Neutrophil (primary cell): ENCODE measurements at regions not wholly inside any gene's neighbourhood (a gene's known extent, or its start where the extent isn't known, plus 50 kb on each side); places are given as distances from the start of the nearest gene placed in this dataset.
"Not testable (repeated sequence)": the region's sequence is repeated elsewhere in the genome, so short reads cannot be mapped to it uniquely, and the experiment has no call there.

ENCODE experiments used
- H3K27ac ChIP-seq: fragments of 200-600 bp; sonication (generic); 2 replicates; pipeline ENCODE4 v1.5.1; 2016; ENCODE audit warnings: mild to moderate bottlenecking, moderate library complexity
- H3K27me3 ChIP-seq: fragments of 200-600 bp; sonication (generic); 2 replicates; pipeline ENCODE4 v1.6.0; 2016; ENCODE audit warnings: mild to moderate bottlenecking
- H3K36me3 ChIP-seq: fragments of 200-600 bp; sonication (generic); 2 replicates; pipeline ENCODE4 v1.5.1; 2017
- H3K4me1 ChIP-seq, 2 experiments: fragments of 200-600 bp in 1 of 2; sonication (generic) in 1 of 2; 1 replicate in 1 of 2; 2 replicates in 1 of 2; pipeline versions ENCODE4 v1.5.1 to v1.6.1; 2013 to 2016; ENCODE audit warnings: low read depth in 1 of 2, low read length in 1 of 2, mild to moderate bottlenecking in 1 of 2, moderate library complexity in 1 of 2; ENCODE audit not compliant: control insufficient read depth in 1 of 2, insufficient read depth in 1 of 2
- H3K4me3 ChIP-seq, 2 experiments: fragments of 200-600 bp in 1 of 2; sonication (generic) in 1 of 2; 1 replicate in 1 of 2; 2 replicates in 1 of 2; pipeline ENCODE4 v1.5.1; 2013 to 2016; ENCODE audit warnings: low read depth in 1 of 2, low read length in 1 of 2, mild to moderate bottlenecking in 1 of 2, moderate library complexity in 1 of 2
- H3K9me3 ChIP-seq: fragments of 200-600 bp; sonication (generic); 2 replicates; pipeline ENCODE4 v1.5.1; 2016
- TF ChIP-seq, protein P1 (sequence below): fragments of 200-600 bp; sonication (generic); IDR thresholded peaks from 2 replicates; pipeline ENCODE4 v1.5.1; 2016; ENCODE audit warnings: antibody characterized with exemption

DNA sequence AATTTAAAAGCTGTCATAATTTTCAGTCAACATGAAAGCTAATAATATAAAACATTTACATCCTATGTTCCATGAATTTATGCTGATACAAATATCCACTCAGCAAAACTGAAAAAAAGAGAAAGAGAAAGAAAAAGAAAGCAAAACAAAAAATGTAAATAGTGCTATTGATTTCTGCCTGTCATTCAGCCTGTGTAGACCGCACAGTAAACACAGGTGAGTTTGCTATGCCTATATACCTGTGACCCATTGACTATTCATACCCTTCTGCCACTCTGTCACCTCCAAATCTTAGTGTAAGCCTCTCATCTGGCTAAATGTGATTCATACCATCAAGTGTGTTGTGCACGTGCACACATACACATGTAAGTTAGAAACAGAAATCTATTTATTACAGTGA is 359.0 kb upstream of the RORB start:
- Histone ChIP-seq H3K4me3 (no peak overlapping the region), H3K27me3 (no peaks in the 10 kb centered on the region), H3K4me1 (no peaks in the 10 kb centered on the region), H3K9me3 (no peaks in the 10 kb centered on the region), H3K36me3 (no peaks in the 10 kb centered on the region), H3K27ac (no peak overlapping the region)
- TF ChIP-seq, protein P1, sequence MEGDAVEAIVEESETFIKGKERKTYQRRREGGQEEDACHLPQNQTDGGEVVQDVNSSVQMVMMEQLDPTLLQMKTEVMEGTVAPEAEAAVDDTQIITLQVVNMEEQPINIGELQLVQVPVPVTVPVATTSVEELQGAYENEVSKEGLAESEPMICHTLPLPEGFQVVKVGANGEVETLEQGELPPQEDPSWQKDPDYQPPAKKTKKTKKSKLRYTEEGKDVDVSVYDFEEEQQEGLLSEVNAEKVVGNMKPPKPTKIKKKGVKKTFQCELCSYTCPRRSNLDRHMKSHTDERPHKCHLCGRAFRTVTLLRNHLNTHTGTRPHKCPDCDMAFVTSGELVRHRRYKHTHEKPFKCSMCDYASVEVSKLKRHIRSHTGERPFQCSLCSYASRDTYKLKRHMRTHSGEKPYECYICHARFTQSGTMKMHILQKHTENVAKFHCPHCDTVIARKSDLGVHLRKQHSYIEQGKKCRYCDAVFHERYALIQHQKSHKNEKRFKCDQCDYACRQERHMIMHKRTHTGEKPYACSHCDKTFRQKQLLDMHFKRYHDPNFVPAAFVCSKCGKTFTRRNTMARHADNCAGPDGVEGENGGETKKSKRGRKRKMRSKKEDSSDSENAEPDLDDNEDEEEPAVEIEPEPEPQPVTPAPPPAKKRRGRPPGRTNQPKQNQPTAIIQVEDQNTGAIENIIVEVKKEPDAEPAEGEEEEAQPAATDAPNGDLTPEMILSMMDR, result no peak

DNA sequence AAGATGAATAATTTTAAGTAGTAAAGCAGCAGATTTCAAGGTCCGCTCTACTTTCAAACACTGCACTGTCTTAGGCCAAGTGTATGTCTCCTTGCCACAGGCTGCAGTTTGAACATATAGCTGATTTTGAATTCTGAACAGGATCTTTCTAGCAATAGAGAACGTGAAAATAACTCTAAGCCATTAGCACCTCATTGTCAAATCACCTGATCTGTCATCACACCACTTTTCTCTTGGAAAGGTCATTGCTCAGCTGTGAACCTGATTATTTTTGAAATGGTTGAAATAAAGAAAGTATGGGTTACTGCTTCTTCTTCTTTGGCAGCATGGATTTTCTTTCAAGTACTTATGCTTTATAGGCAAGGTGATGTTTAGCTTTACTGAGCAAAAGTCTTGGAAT is 357.0 kb upstream of the RORB start:
- TF ChIP-seq, protein P1, result no peak
- Histone ChIP-seq H3K27me3 (no peaks in the 10 kb centered on the region), H3K4me1 (no peaks in the 10 kb centered on the region), H3K27ac (no peak overlapping the region), H3K4me3 (no peak overlapping the region), H3K9me3 (no peaks in the 10 kb centered on the region), H3K36me3 (no peaks in the 10 kb centered on the region)

DNA sequence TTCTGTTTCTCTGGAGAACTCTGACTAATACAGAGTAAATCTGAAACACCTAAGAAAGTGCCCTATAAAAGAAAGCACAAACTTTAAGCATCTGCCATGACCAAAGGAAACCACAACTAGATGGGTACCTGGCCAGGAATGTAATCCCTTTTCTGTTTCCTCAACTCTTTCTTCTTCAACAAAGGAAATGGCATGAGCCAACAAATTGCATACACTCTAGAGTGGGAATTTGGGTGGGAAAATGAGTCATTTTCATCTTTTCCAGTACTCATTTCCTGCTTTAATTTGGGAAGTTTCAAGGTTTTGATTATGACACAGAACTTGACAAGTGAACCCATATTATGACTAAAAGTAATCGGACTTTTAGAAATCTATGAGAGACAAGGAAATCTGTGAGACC is 349.2 kb upstream of the RORB start:
- no peaks in the 10 kb centered on the region for H3K27me3 ChIP-seq
- H3K9me3 ChIP-seq, result no peaks in the 10 kb centered on the region
- TF ChIP-seq, protein P1, result no peak
- no peaks in the 10 kb centered on the region for H3K4me1 ChIP-seq
- H3K4me3 ChIP-seq, result no peak overlapping the region
- no peaks in the 10 kb centered on the region for H3K36me3 ChIP-seq
- no peak overlapping the region for H3K27ac ChIP-seq

DNA sequence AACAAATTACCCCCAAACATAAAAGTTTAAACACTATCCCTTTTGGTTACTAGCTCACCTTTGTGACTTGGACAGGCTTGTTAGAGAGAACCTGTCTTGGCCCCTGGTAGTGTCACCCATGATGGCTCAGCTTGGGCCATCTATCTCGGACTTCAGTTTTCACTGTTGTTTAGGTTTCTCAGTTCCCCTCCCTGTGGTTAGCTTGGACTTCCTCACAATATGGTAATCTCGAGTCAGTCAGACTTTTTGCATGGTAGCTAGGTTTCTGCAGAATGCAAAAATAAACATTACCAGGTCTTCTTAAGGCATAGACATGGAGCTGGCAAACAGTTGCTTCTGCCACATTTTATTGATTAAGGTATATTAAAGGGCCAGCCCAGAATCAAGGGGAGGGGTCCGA is 324.3 kb upstream of the RORB start:
- Histone ChIP-seq H3K36me3 (no peaks in the 10 kb centered on the region), H3K27me3 (no peaks in the 10 kb centered on the region), H3K4me3 (no peak overlapping the region), H3K9me3 (no peaks in the 10 kb centered on the region), H3K4me1 (no peaks in the 10 kb centered on the region), H3K27ac (no peak overlapping the region)
- TF ChIP-seq, protein P1, result no peak

DNA sequence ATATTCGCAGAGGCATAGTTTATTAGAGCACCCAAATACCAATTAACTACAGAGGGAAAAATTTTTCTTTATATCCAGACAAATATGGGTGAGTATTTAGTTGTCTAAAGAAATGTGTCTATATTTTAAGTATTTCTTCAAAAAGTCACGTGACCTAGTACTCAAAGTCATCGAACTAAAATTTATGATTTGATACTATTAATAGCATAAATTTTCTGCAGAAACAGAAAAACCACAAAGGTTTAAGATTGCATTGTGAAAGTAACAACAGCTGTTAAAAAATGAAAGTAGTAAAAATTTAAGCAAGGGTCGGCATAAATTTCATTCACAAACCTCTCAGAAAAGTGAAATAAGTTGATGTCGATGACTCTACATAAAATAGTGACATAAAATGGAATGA is 323.9 kb upstream of the RORB start:
- no peaks in the 10 kb centered on the region for H3K36me3 ChIP-seq
- no peaks in the 10 kb centered on the region for H3K4me1 ChIP-seq
- no peaks in the 10 kb centered on the region for H3K27me3 ChIP-seq
- no peaks in the 10 kb centered on the region for H3K9me3 ChIP-seq
- no peak overlapping the region for H3K27ac ChIP-seq
- H3K4me3 ChIP-seq, result no peak overlapping the region
- TF ChIP-seq, protein P1, result no peak

DNA sequence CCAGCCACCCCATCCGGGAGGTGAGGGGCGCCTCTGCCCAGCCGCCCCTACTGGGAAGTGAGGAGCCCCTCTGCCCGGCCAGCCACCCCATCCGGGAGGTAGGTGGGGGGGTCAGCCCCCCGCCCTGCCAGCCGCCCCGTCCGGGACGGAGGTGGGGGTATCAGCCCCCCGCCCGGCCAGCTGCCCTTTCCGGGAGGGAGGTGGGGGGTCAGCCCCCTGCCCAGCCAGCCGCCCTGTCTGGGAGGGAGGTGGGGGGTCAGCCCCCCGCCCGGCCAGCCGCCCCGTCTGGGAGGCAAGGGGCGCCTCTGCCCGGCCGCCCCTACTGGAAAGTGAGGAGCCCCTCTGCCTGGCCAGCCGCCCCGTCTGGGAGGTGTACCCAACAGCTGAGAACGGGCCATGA is 299.4 kb upstream of the RORB start:
- not testable (repeated sequence) for H3K36me3 ChIP-seq, H3K9me3 ChIP-seq, H3K4me1 ChIP-seq, H3K4me3 ChIP-seq, H3K27me3 ChIP-seq, H3K27ac ChIP-seq
